ENCODE measurements at regions not wholly inside any gene's neighbourhood (a gene's known extent, or its start where the extent isn't known, plus 50 kb on each side); places are given as distances from the start of the nearest gene placed in this dataset.

DNA sequence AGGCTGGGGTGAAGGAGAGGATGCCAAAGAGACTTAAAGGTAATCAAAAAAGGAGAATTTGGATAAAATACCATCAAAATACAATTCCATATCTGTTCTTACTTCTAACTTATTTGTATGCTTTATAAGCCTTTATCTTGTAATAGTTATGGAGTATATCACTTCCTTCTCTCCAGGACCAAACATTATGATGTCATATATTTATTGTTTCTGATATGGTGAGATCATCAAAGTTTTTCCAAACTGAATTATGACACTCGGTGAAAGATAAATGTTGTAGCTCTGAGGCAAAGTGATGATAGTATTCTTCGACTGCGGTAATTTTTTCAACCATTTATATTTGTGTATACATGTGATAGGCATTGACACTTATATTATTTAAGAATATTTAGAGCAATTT is 619.3 kb upstream of the TECRL start:
- H3K4me3 ChIP-seq: no peak overlapping the region
- DNase-seq (ENCODE audit: low spot score): no peak
- TF ChIP-seq, protein P1, sequence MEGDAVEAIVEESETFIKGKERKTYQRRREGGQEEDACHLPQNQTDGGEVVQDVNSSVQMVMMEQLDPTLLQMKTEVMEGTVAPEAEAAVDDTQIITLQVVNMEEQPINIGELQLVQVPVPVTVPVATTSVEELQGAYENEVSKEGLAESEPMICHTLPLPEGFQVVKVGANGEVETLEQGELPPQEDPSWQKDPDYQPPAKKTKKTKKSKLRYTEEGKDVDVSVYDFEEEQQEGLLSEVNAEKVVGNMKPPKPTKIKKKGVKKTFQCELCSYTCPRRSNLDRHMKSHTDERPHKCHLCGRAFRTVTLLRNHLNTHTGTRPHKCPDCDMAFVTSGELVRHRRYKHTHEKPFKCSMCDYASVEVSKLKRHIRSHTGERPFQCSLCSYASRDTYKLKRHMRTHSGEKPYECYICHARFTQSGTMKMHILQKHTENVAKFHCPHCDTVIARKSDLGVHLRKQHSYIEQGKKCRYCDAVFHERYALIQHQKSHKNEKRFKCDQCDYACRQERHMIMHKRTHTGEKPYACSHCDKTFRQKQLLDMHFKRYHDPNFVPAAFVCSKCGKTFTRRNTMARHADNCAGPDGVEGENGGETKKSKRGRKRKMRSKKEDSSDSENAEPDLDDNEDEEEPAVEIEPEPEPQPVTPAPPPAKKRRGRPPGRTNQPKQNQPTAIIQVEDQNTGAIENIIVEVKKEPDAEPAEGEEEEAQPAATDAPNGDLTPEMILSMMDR (IDR thresholded peaks at IDR 0.05): no peak
- H3K27ac ChIP-seq: no peak overlapping the region

DNA sequence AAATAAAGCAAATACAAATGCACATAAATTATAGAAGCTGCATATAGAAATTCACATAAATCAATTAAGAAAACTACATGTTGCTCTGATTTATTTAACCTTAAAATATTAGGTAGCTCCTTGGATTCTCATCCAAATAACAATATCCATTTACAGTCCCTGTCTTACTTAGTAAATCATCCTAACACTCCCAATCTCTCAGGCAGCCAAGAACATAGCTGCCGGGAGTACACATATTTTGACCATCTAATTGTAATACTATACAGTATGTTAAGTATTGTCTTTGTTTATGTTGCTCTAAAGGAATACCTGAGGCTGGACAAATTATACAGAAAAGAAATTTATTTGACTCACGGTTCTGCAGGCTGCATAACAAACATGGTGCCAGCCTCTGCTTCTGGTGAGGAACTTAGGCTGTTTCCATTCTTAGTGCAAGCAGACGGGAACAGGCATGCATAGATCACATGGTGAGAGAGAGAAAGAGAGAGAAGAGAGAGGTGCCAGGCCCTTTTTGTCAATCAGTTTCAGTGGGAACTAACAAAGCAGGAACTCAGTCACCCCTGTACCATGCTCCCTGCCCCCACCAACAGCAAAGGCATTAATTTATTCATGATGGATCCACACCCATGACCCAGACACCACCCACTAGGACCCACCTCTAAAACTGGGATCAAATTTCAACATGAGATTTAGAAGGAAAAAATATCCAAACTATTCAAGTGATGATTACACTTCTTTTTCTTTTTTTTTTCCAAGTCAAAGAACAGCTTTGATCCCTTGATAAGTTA is 614.8 kb upstream of the TECRL start:
- Histone ChIP-seq H3K4me3 (no peak overlapping the region), H3K27ac (no peak overlapping the region)
- TF ChIP-seq, protein P1 (IDR thresholded peaks at IDR 0.05): no peak
- DNase-seq (ENCODE audit: low spot score): no peak

- Histone ChIP-seq H3K4me3 (no peak overlapping the region), H3K27ac (no peak overlapping the region)
- TF ChIP-seq, protein P1 (IDR thresholded peaks at IDR 0.05): no peak
- DNase-seq (ENCODE audit: low spot score): no peak
Measured at GRCh38 chr4:65023081-65023480, 613.8 kb upstream of the TECRL start.

DNA sequence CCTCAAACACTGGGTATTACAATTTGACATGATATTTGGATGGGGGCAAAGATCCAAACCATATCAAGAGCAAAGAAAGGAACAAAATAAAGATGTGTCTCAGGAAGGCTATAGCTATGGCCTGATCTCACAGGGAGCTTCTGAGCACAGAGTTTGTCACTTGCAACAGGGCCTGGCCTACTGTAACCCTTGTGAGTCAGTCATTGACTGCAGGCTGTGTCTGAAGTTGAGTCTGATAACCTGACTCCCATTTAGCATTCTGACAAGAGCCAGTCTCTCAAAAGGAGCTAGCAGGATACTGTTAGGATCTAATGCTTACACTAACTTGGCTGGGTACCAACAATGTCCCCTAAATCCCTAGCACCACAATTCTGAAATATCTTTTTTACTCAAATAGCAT is 612.5 kb upstream of the TECRL start:
- DNase-seq (ENCODE audit: low spot score): no peak
- TF ChIP-seq, protein P1 (IDR thresholded peaks at IDR 0.05): no peak
- H3K27ac ChIP-seq: no peak overlapping the region
- no peak overlapping the region for H3K4me3 ChIP-seq

- no peak overlapping the region for H3K4me3 ChIP-seq
- no peak for DNase-seq (ENCODE audit: low spot score)
- TF ChIP-seq, protein P1 (IDR thresholded peaks at IDR 0.05): no peak
- no peak overlapping the region for H3K27ac ChIP-seq
Measured at GRCh38 chr4:65021149-65021548, 611.9 kb upstream of the TECRL start.

DNA sequence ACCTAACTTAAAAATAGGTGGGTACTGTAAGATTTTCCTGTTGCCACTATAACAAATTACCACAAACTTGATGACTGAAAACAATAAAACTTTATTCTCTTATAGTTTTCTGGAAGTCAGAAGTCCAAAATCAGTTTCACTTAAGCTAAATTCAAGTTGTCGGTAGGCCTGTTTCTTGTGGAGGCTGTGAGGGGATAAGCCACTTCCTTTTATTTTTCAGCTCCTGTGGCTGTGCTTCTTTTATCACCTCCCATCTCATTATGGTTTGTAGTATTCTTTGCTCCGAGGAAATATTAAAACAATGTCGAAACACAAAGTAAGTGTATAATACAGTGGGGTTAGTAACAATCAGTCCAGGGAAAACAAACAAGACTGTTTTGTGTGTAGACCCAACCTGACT is 610.5 kb upstream of the TECRL start:
- Histone ChIP-seq H3K4me3 (no peak overlapping the region), H3K27ac (no peak overlapping the region)
- no peak for DNase-seq (ENCODE audit: low spot score)
- TF ChIP-seq, protein P1 (IDR thresholded peaks at IDR 0.05): no peak

DNA sequence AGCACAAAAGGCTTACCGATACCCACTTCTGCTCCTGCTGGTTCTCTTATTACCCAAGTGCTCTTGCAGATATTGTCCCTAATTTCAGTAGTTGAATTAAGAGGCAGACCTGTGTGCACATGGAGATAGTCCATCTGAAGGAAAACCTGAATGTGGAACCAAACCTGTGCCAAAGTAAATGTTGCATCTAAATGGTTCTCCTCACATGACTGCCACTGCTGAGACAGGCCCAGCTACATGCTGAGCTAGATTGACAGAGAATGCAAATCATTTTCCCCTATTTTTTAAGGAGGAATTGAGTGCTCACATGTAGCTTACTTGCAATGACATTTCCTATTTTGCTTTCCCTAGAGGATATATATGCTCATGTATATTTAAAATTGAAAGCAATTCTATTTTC is 609.1 kb upstream of the TECRL start:
- Histone ChIP-seq H3K27ac (no peak overlapping the region), H3K4me3 (no peak overlapping the region)
- no peak for DNase-seq (ENCODE audit: low spot score)
- TF ChIP-seq, protein P1 (IDR thresholded peaks at IDR 0.05): no peak

All from coronary artery (tissue), 2 donors.